ENCODE measurements at regions not wholly inside any gene's neighbourhood (a gene's known extent, or its start where the extent isn't known, plus 50 kb on each side); places are given as distances from the start of the nearest gene placed in this dataset.

DNA sequence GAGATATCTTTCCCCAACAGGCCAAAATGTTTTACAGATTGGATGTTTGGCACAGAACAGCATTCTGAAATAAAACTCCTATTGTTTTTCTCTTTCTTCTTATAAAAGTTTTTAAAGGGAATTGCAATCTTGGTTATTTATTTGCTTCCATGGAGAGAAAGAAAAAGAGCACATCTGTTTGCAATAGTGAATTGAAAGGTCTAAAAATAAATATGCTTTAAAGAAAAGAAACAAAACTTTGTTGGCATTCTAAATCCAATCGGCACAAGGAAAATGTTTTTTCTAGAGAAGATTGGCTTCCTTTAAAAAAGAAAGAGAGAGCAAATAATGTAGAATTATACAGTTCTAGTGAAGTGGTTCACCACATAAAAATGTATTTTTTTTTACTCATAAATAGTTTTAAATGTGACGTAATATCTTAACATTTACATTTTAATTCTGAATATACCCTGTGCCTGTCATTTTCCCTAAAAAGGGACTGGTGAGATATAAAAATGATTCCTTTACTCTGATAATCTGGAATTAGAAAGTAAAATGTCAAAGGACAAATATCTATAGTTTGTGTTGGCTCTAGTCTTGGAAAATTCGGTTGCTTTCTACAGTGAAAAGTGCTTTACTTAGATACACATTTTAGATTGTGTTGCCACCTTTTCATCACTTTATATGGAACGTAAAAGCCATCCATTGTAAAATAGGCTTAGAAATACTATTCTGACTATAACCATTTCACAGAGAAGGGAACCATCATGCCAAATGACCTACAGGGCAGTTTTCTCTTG, 257.4 kb upstream of the CBLB start:
- TF ChIP-seq, protein P1, sequence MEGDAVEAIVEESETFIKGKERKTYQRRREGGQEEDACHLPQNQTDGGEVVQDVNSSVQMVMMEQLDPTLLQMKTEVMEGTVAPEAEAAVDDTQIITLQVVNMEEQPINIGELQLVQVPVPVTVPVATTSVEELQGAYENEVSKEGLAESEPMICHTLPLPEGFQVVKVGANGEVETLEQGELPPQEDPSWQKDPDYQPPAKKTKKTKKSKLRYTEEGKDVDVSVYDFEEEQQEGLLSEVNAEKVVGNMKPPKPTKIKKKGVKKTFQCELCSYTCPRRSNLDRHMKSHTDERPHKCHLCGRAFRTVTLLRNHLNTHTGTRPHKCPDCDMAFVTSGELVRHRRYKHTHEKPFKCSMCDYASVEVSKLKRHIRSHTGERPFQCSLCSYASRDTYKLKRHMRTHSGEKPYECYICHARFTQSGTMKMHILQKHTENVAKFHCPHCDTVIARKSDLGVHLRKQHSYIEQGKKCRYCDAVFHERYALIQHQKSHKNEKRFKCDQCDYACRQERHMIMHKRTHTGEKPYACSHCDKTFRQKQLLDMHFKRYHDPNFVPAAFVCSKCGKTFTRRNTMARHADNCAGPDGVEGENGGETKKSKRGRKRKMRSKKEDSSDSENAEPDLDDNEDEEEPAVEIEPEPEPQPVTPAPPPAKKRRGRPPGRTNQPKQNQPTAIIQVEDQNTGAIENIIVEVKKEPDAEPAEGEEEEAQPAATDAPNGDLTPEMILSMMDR (IDR thresholded peaks at IDR 0.05; ENCODE audit: low read length) = no peak
- TF ChIP-seq EZH2 (IDR thresholded peaks at IDR 0.05; ENCODE audit: borderline replicate concordance, low read length) = no peak

Measured in OCI-LY1 (cell line).